ENCODE measurements at regions not wholly inside any gene's neighbourhood (a gene's known extent, or its start where the extent isn't known, plus 50 kb on each side); places are given as distances from the start of the nearest gene placed in this dataset.

DNA sequence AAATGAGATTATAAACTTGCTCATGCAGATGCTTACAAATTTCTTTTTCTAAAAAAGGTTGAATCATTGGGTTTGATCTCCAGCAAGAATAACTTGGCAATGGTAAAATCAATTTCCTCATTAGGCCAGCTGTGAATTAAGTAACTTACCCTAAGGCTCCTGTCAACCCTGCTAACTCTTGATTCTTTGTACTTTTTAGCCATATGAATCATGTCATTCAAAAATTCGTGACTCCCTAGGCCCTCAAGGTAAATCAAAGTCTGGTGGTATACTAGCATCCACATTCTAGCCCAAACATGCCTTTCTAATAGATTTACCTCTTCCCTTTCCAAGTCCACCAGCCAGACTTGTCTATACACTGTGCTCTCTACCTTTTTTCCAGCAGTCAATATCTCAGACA, 420.8 kb upstream of the BRINP1 start:
- intact Hi-C loops (cut with micrococcal nuclease), result no loop called here
- no CpG with 5 or more reads among the region's 1 CpG for WGBS (ENCODE audit: insufficient coverage)
- H3K27ac Mint-ChIP-seq, result no peak overlapping the region
- no peaks in the 10 kb centered on the region for H3K4me1 Mint-ChIP-seq
- no peaks in the 10 kb centered on the region for H3K4me1 ChIP-seq (ENCODE audit: control insufficient read depth in 1 of 2, insufficient read depth in 2 of 2, low read length in 2 of 2)
- H3K27me3 Mint-ChIP-seq (ENCODE audit: low read depth in 3 of 3), result peaks cover 0 to 2% (median 2%) of the 10 kb centered on the region in 3 donors
- no peak for DNase-seq
- no peak overlapping the region for H3K9ac ChIP-seq (ENCODE audit: insufficient read depth, low read length, poor library complexity, severe bottlenecking)
- H3K9me3 Mint-ChIP-seq, result peaks cover 0 to 3% (median 0%) of the 10 kb centered on the region in 7 donors
- no peak overlapping the region for H3K4me3 Mint-ChIP-seq
- no peaks in the 10 kb centered on the region for H3K79me2 ChIP-seq (ENCODE audit: insufficient read depth, low read length)
- no peak overlapping the region for H3K27ac ChIP-seq (ENCODE audit: low read depth in 1 of 2, low read length in 2 of 2)
- TF ChIP-seq, protein P1, sequence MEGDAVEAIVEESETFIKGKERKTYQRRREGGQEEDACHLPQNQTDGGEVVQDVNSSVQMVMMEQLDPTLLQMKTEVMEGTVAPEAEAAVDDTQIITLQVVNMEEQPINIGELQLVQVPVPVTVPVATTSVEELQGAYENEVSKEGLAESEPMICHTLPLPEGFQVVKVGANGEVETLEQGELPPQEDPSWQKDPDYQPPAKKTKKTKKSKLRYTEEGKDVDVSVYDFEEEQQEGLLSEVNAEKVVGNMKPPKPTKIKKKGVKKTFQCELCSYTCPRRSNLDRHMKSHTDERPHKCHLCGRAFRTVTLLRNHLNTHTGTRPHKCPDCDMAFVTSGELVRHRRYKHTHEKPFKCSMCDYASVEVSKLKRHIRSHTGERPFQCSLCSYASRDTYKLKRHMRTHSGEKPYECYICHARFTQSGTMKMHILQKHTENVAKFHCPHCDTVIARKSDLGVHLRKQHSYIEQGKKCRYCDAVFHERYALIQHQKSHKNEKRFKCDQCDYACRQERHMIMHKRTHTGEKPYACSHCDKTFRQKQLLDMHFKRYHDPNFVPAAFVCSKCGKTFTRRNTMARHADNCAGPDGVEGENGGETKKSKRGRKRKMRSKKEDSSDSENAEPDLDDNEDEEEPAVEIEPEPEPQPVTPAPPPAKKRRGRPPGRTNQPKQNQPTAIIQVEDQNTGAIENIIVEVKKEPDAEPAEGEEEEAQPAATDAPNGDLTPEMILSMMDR (IDR thresholded peaks at IDR 0.05), result no peak
- H3K9me3 ChIP-seq (replicated peaks in 1 of 2; ENCODE audit: control insufficient read depth in 1 of 2, insufficient read depth in 1 of 2, low read length in 2 of 2), result no peaks in the 10 kb centered on the region
- no peaks in the 10 kb centered on the region for H3K36me3 Mint-ChIP-seq
- no peak overlapping the region for H3K4me3 ChIP-seq (replicated peaks in 1 of 3; ENCODE audit: low read depth in 2 of 3, low read length in 3 of 3)
- no peaks in the 10 kb centered on the region for H3K36me3 ChIP-seq (replicated peaks in 1 of 2; ENCODE audit: control insufficient read depth in 1 of 2, insufficient read depth in 2 of 2, low read length in 2 of 2)
- H2AFZ ChIP-seq (ENCODE audit: insufficient read depth, low read depth, low read length, poor library complexity, severe bottlenecking), result no peak overlapping the region
- H4K20me1 ChIP-seq (ENCODE audit: insufficient read depth, low read length), result no peaks in the 10 kb centered on the region
- no peak overlapping the region for H3K4me2 ChIP-seq (replicated peaks; ENCODE audit: extremely low read depth, low read length, poor library complexity, severe bottlenecking)
- no peaks in the 10 kb centered on the region for H3K27me3 ChIP-seq (ENCODE audit: control insufficient read depth in 2 of 2, insufficient read depth in 2 of 2, low read length in 2 of 2)

GRCh38 chr9:119788921-119789320, 419.7 kb upstream of the BRINP1 start:
- H3K9me3 ChIP-seq (replicated peaks in 1 of 2; ENCODE audit: control insufficient read depth in 1 of 2, insufficient read depth in 1 of 2, low read length in 2 of 2), result no peaks in the 10 kb centered on the region
- Mint-ChIP-seq H3K9me3 (peaks cover 0 to 3% (median 0%) of the 10 kb centered on the region in 7 donors), H3K27me3 (ENCODE audit: low read depth in 3 of 3) (peaks cover 0 to 2% (median 0%) of the 10 kb centered on the region in 3 donors), H3K4me3 (no peak overlapping the region), H3K4me1 (no peaks in the 10 kb centered on the region), H3K36me3 (no peaks in the 10 kb centered on the region), H3K27ac (no peak overlapping the region)
- no peak overlapping the region for H2AFZ ChIP-seq (ENCODE audit: insufficient read depth, low read depth, low read length, poor library complexity, severe bottlenecking)
- WGBS (ENCODE audit: insufficient coverage), result 80% methylated on average over 1 of the region's 2 CpGs
- H3K9ac ChIP-seq (ENCODE audit: insufficient read depth, low read length, poor library complexity, severe bottlenecking), result no peak overlapping the region
- H3K27me3 ChIP-seq (ENCODE audit: control insufficient read depth in 2 of 2, insufficient read depth in 2 of 2, low read length in 2 of 2), result no peaks in the 10 kb centered on the region
- no peak overlapping the region for H3K4me2 ChIP-seq (replicated peaks; ENCODE audit: extremely low read depth, low read length, poor library complexity, severe bottlenecking)
- H4K20me1 ChIP-seq (ENCODE audit: insufficient read depth, low read length), result no peaks in the 10 kb centered on the region
- H3K4me1 ChIP-seq (ENCODE audit: control insufficient read depth in 1 of 2, insufficient read depth in 2 of 2, low read length in 2 of 2), result no peaks in the 10 kb centered on the region
- H3K79me2 ChIP-seq (ENCODE audit: insufficient read depth, low read length), result no peaks in the 10 kb centered on the region
- DNase-seq, result no peak
- TF ChIP-seq, protein P1 (IDR thresholded peaks at IDR 0.05), result no peak
- no peak overlapping the region for H3K27ac ChIP-seq (ENCODE audit: low read depth in 1 of 2, low read length in 2 of 2)
- H3K4me3 ChIP-seq (replicated peaks in 1 of 3; ENCODE audit: low read depth in 2 of 3, low read length in 3 of 3), result no peak overlapping the region
- intact Hi-C loops (cut with micrococcal nuclease), result no loop called here
- H3K36me3 ChIP-seq (replicated peaks in 1 of 2; ENCODE audit: control insufficient read depth in 1 of 2, insufficient read depth in 2 of 2, low read length in 2 of 2), result no peaks in the 10 kb centered on the region

Data from CD14-positive monocyte (primary cell).